Activated naive CD4-positive, alpha-beta T cell treated with anti-CD3 and anti-CD28 coated beads, Interleukin-2, amount 50 U/mL, for 24 hours (primary cell): ENCODE measurements at regions not wholly inside any gene's neighbourhood (a gene's known extent, or its start where the extent isn't known, plus 50 kb on each side); places are given as distances from the start of the nearest gene placed in this dataset.
"Not testable (repeated sequence)": the region's sequence is repeated elsewhere in the genome, so short reads cannot be mapped to it uniquely, and the experiment has no call there.

ENCODE experiments used
- H3K27ac Mint-ChIP-seq: one replicate; pipeline ENCODE4 v1.8.0; 2021; ENCODE audit warnings: mild to moderate bottlenecking, mixed read lengths
- H3K27me3 Mint-ChIP-seq: one replicate; pipeline ENCODE4 v1.8.0; 2021; ENCODE audit warnings: mixed read lengths
- H3K36me3 Mint-ChIP-seq: one replicate; pipeline ENCODE4 v1.8.0; 2021; ENCODE audit warnings: mixed read lengths
- H3K4me1 Mint-ChIP-seq: one replicate; pipeline ENCODE4 v1.8.0; 2021; ENCODE audit warnings: mixed read lengths
- H3K4me3 Mint-ChIP-seq: one replicate; pipeline ENCODE4 v1.8.0; 2021; ENCODE audit warnings: mild to moderate bottlenecking, mixed read lengths
- H3K9me3 Mint-ChIP-seq: one replicate; pipeline ENCODE4 v1.8.0; 2021; ENCODE audit warnings: mixed read lengths

DNA sequence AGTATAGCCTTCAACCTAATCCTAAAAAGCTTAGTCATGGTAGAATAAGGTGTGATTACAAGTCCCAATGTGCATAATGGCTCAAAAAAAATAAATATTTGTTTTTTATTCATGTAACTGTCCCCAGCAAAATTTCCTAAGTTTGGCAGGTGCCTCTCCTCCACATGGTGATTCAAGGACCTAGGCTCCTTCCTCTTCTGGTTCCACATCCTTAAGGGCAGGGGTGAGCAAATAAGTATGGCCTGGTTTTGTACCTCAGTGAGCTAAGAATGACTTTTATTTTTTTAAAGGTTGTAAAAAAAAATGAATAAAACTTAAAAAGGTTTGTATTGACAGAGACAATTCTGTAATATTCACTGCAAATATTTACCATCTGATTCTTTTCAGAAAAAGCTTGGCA lies 343.5 kb upstream of the UBE2E2 start:
- Mint-ChIP-seq H3K4me1 (no peaks in the 10 kb centered on the region), H3K27me3 (no peaks in the 10 kb centered on the region), H3K4me3 (no peak overlapping the region), H3K36me3 (no peaks in the 10 kb centered on the region), H3K9me3 (no peaks in the 10 kb centered on the region), H3K27ac (no peak overlapping the region)

DNA sequence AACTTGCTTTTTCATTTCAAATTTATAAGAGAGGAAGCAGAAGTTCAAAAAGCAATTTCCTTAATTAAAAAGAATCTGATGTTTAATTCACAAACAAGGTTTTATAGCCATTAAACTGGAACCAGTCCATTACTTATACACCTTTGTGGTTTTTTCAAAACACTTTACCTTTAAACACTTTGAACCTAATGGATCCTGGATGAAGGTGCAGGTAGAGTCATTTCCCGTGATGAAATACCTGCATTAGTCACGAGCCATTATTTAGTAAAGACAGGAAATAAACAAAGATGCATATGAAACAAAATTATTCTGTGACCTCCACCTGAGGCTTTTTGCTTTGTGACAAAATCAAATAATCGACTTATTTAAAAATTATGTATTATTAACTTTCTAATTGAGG lies 341.7 kb upstream of the UBE2E2 start:
- no peak overlapping the region for H3K27ac Mint-ChIP-seq
- no peak overlapping the region for H3K4me3 Mint-ChIP-seq
- no peaks in the 10 kb centered on the region for H3K36me3 Mint-ChIP-seq

GRCh38 chr3:22862111-22862510 lies 341.0 kb upstream of the UBE2E2 start:
- Mint-ChIP-seq H3K36me3 (no peaks in the 10 kb centered on the region), H3K4me1 (no peaks in the 10 kb centered on the region), H3K27me3 (no peaks in the 10 kb centered on the region), H3K27ac (no peak overlapping the region), H3K4me3 (no peak overlapping the region), H3K9me3 (no peaks in the 10 kb centered on the region)

More for the DNA sequence above, 341.7 kb upstream of the UBE2E2 start:
- no peaks in the 10 kb centered on the region for H3K9me3 Mint-ChIP-seq
- no peaks in the 10 kb centered on the region for H3K27me3 Mint-ChIP-seq
- no peaks in the 10 kb centered on the region for H3K4me1 Mint-ChIP-seq

DNA sequence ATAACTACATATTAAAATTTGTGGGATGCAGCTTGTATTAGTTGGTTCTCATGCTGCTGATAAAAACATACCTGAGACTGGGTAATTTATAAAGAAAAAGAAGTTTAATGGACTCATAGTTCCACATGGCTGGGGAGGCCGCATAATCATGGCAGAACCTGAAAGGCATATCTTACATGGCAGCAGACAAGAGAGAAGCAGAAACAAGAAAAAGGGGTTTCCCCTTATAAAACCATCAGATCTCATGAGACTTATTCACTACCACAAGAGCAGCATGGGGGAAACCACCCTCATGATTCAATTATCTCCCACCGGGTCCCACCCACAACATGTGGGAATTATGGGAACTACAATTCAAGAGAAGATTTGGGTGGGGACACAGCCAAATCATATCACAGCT lies 320.3 kb upstream of the UBE2E2 start:
- not testable (repeated sequence) for H3K27ac Mint-ChIP-seq, H3K27me3 Mint-ChIP-seq, H3K4me3 Mint-ChIP-seq, H3K4me1 Mint-ChIP-seq, H3K36me3 Mint-ChIP-seq, H3K9me3 Mint-ChIP-seq

DNA sequence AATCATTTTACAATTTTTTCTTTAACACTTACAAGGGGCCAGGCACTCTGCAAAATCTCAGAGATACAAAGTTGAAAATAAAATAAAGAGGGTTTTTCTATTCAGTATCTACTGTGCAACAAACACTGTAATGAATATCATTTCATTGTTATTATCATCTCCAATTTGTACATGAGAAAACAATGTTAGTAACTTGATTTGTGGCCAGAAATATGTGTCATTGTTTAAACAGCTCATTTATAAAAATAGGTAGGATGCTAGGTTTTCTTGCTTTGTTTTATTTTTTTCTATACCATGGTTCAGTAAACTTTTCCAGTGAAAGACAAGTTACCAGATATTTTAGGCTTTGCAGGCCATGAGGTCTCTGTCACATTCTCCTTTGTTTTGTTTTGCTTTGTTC lies 318.1 kb upstream of the UBE2E2 start:
- H3K9me3 Mint-ChIP-seq = no peaks in the 10 kb centered on the region
- no peak overlapping the region for H3K27ac Mint-ChIP-seq
- H3K4me1 Mint-ChIP-seq = no peaks in the 10 kb centered on the region
- H3K4me3 Mint-ChIP-seq = no peak overlapping the region
- no peaks in the 10 kb centered on the region for H3K27me3 Mint-ChIP-seq
- H3K36me3 Mint-ChIP-seq = no peaks in the 10 kb centered on the region

GRCh38 chr3:22885574-22886341 lies 317.4 kb upstream of the UBE2E2 start:
- H3K36me3 Mint-ChIP-seq = no peaks in the 10 kb centered on the region
- H3K4me1 Mint-ChIP-seq = no peaks in the 10 kb centered on the region
- H3K27ac Mint-ChIP-seq = no peak overlapping the region
- H3K4me3 Mint-ChIP-seq = no peak overlapping the region
- H3K9me3 Mint-ChIP-seq = no peaks in the 10 kb centered on the region
- H3K27me3 Mint-ChIP-seq = no peaks in the 10 kb centered on the region

- H3K4me1 Mint-ChIP-seq = no peaks in the 10 kb centered on the region
- H3K9me3 Mint-ChIP-seq = no peaks in the 10 kb centered on the region
- no peaks in the 10 kb centered on the region for H3K27me3 Mint-ChIP-seq
- no peak overlapping the region for H3K27ac Mint-ChIP-seq
- no peaks in the 10 kb centered on the region for H3K36me3 Mint-ChIP-seq
- no peak overlapping the region for H3K4me3 Mint-ChIP-seq
Measured at GRCh38 chr3:22886439-22887068, 316.6 kb upstream of the UBE2E2 start.

DNA sequence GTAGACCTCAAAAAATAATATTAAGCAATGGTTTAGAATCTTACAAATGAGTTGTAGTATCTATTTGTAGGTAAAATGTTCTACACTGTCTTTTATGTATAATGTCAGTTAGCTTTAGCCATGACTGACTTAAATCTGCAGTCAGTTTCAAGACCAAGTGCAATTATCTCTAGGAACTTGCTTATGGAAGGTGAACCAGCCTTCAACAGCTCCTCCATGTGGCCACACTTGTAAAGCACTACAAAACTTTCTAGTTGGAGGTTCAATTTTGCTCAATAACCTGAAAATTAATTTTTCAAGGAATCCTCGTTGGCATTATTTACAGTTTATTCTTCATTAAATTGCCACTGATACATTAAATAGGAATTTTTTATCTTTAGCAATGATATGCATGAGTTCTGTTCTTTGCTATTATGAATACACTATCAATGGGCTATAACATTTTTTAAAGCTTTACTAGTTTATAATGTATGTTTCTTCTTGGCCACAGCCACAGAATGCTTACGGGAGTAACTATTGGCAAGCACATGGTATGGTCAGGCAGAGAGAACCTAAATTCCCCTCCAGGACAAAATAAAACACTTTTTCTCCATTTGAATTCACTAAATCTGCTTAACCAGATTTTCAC lies 315.3 kb upstream of the UBE2E2 start:
- Mint-ChIP-seq H3K4me1 (no peaks in the 10 kb centered on the region), H3K9me3 (no peaks in the 10 kb centered on the region), H3K4me3 (no peak overlapping the region), H3K36me3 (no peaks in the 10 kb centered on the region), H3K27ac (no peak overlapping the region), H3K27me3 (no peaks in the 10 kb centered on the region)

DNA sequence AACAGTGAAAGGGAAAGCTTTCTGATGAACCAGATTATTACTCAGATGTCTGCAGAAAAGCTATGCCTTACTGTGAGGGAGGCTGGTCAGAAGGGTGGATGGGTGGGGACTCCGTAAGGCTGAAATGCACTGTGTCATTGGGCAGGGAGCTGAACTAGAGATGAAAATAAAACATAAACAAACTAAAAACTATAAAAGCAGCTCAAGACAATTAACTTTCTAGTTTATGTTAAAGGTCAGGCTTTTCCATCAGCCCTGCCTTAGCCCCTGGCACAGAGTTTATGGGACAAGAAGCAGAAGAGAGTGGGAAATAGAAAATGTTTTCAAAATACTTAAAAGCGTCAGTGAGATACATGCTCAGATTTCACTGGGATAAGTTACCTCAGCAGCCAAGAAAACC lies 310.0 kb upstream of the UBE2E2 start:
- Mint-ChIP-seq H3K36me3 (no peaks in the 10 kb centered on the region), H3K4me3 (no peak overlapping the region), H3K27ac (no peak overlapping the region)

GRCh38 chr3:22893644-22894325 lies 309.3 kb upstream of the UBE2E2 start:
- no peaks in the 10 kb centered on the region for H3K4me1 Mint-ChIP-seq
- H3K4me3 Mint-ChIP-seq = no peak overlapping the region
- no peaks in the 10 kb centered on the region for H3K27me3 Mint-ChIP-seq
- H3K9me3 Mint-ChIP-seq = no peaks in the 10 kb centered on the region
- no peaks in the 10 kb centered on the region for H3K36me3 Mint-ChIP-seq
- H3K27ac Mint-ChIP-seq = no peak overlapping the region

More for the DNA sequence above, 310.0 kb upstream of the UBE2E2 start:
- Mint-ChIP-seq H3K4me1 (no peaks in the 10 kb centered on the region), H3K9me3 (no peaks in the 10 kb centered on the region), H3K27me3 (no peaks in the 10 kb centered on the region)

DNA sequence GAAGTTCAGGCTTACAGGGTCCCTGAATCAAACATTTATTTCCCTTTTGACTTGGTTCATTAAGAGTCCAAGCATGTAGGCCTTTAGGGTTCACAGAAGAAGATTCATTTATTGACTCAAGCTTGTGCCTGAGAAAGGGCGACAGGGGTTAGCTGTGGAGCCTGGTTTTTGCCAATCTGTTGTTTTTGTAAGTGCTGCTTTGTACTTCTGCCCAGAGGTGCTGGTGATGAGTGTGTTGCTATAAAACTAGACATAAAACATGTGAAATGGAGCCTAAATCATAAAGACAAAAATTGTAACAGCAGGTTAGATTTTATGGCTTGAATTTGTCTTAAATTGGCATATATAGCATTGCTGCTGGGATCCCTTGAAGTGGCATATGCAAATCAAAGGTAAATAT lies 308.3 kb upstream of the UBE2E2 start:
- no peaks in the 10 kb centered on the region for H3K36me3 Mint-ChIP-seq
- H3K4me3 Mint-ChIP-seq = no peak overlapping the region
- H3K4me1 Mint-ChIP-seq = no peaks in the 10 kb centered on the region
- H3K9me3 Mint-ChIP-seq = no peaks in the 10 kb centered on the region
- no peak overlapping the region for H3K27ac Mint-ChIP-seq
- no peaks in the 10 kb centered on the region for H3K27me3 Mint-ChIP-seq

GRCh38 chr3:22895671-22896070 lies 307.5 kb upstream of the UBE2E2 start:
- H3K36me3 Mint-ChIP-seq = no peaks in the 10 kb centered on the region
- no peak overlapping the region for H3K4me3 Mint-ChIP-seq
- H3K9me3 Mint-ChIP-seq = no peaks in the 10 kb centered on the region
- no peaks in the 10 kb centered on the region for H3K4me1 Mint-ChIP-seq
- H3K27ac Mint-ChIP-seq = no peak overlapping the region
- H3K27me3 Mint-ChIP-seq = no peaks in the 10 kb centered on the region

DNA sequence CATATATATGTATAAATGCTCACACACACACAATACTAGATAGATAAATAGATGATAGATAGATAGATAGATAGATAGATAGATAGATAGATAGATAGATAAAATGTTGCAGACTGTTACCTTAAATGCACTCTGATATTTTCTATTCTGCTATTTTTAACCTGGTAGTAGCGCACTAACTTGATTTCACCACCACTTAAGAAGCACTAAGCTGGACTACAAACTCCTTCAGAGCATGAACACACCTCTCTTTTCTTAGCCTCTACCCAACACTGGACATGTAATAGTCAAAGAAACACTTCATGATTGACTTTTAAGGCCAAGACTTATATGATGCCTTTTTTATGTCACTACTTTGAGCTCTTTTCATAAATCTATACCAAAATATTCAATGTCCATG lies 304.6 kb upstream of the UBE2E2 start:
- Mint-ChIP-seq H3K4me3 (no peak overlapping the region), H3K9me3 (peaks cover 4% of the 10 kb centered on the region), H3K27ac (no peak overlapping the region), H3K27me3 (no peaks in the 10 kb centered on the region), H3K4me1 (no peaks in the 10 kb centered on the region), H3K36me3 (no peaks in the 10 kb centered on the region)

DNA sequence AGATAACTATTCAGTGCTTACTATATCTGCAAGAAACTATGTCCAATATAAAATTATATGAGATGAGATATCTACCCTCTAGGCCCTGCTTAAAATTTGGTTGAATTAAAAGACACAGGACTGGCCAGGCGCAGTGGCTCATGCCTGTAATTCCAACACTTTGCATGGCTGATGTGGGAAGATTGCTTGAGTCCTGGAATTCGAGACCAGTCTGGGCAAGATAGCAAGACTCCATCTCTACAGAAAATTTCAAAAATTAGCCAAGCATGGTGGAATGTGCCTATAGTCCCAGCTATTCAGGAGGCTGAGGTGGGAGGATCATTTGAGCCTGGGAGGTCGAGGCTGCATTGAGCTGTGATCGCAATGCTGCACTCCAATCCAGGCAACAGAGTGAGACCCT lies 303.7 kb upstream of the UBE2E2 start:
- Mint-ChIP-seq H3K9me3 (peaks cover 4% of the 10 kb centered on the region), H3K27me3 (no peaks in the 10 kb centered on the region), H3K4me1 (no peaks in the 10 kb centered on the region), H3K4me3 (no peak overlapping the region), H3K36me3 (no peaks in the 10 kb centered on the region), H3K27ac (no peak overlapping the region)

GRCh38 chr3:22900296-22900695 lies 302.8 kb upstream of the UBE2E2 start:
- Mint-ChIP-seq H3K27ac (no peak overlapping the region), H3K4me3 (no peak overlapping the region), H3K27me3 (no peaks in the 10 kb centered on the region), H3K36me3 (no peaks in the 10 kb centered on the region), H3K4me1 (no peaks in the 10 kb centered on the region), H3K9me3 (peaks cover 4% of the 10 kb centered on the region)

GRCh38 chr3:22901684-22902083 lies 301.4 kb upstream of the UBE2E2 start:
- H3K9me3 Mint-ChIP-seq = peaks cover 4% of the 10 kb centered on the region
- no peaks in the 10 kb centered on the region for H3K36me3 Mint-ChIP-seq
- no peaks in the 10 kb centered on the region for H3K27me3 Mint-ChIP-seq
- no peak overlapping the region for H3K27ac Mint-ChIP-seq
- no peaks in the 10 kb centered on the region for H3K4me1 Mint-ChIP-seq
- H3K4me3 Mint-ChIP-seq = no peak overlapping the region
